GM18511 (cell line): ENCODE measurements at regions not wholly inside any gene's neighbourhood (a gene's known extent, or its start where the extent isn't known, plus 50 kb on each side); places are given as distances from the start of the nearest gene placed in this dataset.

Experiments
- ATAC-seq: cut with Tn5 transposase; IDR thresholded peaks from one replicate; pipeline ENCODE4 v1.9.1; 2021; ENCODE audit warnings: mild to moderate bottlenecking, moderate library complexity; ENCODE audit not compliant: unreplicated experiment

DNA sequence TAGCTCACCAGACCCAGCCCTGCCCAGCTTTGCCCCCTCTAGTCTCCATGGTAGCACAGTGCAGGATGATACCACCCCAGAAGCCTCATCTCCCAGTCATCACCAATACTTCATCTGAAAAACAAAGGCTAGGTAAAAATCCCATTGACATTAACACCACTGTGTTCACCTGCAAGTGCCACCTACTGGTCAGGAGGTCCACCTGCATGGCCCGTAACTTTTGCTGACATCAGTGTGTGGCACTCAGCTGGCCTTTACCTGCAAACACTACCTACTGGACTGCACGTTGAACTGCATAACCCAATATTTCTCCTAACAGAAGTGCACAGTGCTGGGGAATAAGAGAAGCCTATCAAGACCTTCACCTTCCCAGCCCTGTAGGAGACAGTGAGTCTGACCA is 234.7 kb upstream of the ADGRB3 start:
- no peak for ATAC-seq

DNA sequence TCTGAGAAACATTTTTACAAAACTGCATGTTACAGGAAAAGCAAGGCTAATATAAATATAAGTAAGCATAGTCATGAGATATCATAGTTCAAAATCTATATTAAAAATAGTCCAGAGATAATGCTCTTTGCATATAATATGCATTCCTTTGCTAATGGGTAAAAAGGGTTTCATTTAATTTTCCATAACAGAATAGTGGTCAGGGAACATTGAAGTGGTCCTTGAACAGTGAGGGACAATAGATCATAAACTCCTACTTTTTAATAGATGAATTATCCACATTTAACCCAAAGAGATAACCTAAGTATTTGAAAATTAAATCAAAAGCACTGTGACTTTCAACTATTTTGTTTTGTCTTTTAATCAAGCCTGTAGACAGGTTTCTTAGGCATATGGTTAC is 243.1 kb upstream of the ADGRB3 start:
- no peak for ATAC-seq

DNA sequence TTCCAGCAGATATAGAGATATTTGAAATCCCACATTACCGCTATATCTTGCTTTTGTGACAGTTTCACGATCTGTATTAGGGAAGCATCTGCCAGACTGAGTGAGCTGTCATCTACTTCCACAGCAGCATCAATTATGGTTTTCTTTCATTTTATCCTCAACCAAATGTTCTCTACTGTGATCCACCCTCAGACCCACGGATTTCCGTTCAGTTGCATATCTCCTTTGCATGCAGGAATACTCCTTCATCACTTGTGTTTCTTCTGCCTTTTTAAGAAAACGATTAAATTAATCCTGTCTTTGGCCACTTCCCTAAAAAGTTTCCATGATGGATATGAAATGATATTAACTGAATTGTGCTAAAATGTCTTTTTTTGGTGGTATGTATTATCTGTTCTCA is 262.1 kb upstream of the ADGRB3 start:
- ATAC-seq: no peak

DNA sequence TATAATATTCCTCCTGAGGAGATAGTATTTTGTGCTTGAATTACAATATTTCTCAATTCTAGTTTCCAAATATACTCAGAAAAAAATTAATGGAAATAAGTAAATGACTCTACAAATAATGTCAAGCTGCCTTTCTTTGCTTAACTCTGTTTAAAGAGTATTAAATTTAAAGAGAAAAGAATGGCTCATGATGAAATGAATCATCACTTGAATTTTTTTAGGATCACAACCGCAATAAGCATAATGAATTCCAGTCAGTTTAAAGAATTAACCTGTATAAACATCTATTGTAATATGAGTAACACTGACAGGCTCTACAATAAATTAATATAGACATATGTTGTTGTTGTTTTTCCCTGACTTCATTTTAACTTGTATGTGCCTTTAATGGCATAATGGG is 266.2 kb upstream of the ADGRB3 start:
- no peak for ATAC-seq

DNA sequence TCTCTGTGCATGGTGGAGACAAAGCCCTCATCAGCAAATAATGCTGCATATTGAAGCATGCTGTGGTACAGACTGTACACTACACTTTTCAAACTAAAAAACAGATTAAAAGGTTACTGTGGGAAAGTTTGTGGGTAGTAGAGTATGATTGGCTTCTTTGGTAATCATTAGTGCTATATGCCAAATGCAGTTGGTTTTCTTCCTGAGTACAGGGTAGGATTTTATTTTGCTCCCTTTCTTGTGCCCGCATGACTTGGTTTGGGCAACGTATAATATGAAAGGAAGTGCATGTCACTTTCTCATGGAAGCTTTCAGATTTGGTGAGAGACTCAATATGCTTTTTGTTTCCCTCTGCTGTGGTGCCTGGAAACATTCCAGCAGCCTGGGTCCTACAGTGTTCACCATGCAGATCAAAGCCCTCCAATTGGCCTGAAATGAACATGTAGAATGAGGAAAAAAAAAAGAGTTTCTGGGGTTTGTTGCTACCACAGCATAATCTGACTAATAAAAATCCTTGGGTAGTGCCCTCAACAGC is 270.7 kb upstream of the ADGRB3 start:
- ATAC-seq: no peak

DNA sequence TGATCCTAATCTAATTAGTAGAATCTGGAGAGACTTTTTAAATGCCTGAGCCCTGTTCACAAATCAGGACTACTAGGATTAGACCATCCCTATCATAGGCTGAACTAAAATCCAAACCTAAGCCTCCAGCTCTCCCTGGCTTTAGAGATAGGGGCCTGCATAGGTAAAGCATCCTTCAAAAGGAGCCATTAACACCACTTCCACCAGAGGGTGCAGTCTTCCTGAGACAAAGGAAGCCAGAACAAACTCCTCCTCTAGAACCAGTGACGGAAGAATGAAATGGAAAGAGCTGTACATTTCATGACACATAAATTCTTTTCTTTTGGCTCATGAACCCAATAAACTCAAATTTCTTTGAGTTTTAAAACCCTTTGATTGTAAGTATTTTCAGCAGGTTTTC is 291.2 kb upstream of the ADGRB3 start:
- ATAC-seq: peak; percentile 67

DNA sequence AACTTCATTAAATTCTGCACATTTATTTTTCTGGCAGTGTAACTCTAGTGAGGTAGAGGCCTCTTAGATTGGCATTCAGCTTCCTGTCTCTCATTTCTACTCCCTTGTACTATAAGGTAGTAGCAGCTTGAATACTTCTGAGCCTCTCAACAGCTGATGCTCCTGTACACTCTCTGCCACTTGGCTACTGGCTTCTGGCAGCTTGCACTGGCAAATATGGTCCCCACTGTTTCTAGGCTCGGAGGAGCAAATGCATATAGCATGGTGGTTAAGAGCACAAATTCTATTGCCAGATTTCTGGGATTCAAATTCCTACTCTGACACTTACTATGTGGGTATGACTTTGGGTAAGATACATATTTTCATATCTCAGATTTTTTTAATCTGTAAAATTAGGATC is 292.8 kb upstream of the ADGRB3 start:
- no peak for ATAC-seq

DNA sequence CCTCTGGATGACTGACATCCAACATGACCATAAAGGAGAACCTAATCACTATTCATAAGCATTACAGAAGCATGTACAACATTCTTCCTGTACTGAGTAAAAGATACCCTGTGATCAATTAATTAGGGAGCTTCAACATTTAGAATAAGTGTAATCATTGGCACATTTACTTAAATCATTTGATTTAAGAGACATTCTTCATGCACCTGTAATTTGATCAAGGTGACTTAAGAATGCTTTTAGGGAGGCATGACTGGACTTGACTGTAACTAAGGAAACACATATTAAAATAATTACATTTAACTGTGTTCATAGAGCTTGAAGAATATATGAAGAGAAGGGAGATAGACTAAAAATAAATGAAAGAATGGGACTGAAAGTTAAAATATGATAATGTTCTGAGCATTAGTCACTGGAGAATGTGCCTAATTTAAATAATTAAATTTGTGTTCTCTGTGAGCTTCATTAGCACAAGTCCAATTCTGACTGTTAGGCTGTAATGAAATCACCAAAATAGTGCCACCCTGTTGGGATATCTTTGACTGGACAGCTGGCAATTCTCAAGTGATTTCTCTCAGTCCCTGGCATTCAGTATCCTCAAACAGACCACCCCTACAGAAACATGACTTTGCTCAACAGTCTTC is 295.5 kb upstream of the ADGRB3 start:
- no peak for ATAC-seq

DNA sequence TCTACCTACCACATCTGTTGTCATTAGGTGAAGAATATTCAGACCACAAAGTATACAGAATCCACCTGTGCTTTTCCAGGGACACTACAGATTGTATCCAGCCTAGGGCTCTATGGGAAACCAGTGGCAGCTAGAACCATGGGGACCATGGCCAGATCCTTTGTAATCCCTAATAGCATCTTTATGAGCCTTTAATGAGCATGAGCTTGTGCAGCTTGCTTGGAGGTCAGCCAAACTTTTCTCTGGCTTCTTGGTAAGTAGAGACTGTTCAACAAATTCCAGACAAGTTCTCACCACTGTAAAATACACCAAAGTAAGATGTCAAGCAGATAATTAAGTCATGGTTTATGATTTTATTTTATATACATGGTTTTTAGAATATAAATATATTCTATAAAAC is 301.6 kb upstream of the ADGRB3 start:
- no peak for ATAC-seq

DNA sequence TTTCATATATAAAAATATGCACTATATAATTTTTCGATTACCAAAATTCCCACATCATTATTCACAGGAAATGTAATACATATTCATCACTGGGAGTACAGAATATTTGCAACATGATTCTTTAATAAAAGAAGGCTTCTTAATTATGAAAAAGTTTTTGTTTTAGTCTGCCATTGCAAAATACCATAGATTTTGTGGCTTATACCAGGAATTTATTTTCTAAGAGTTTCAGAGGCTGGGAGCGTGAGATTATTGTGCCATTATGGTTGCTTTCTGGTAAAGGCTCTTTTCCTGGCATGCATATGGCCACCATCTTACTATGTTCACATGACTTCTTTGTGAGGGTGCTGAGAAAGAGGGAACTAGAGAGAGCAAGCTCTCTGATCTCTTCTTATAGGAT is 306.9 kb upstream of the ADGRB3 start:
- ATAC-seq: no peak

DNA sequence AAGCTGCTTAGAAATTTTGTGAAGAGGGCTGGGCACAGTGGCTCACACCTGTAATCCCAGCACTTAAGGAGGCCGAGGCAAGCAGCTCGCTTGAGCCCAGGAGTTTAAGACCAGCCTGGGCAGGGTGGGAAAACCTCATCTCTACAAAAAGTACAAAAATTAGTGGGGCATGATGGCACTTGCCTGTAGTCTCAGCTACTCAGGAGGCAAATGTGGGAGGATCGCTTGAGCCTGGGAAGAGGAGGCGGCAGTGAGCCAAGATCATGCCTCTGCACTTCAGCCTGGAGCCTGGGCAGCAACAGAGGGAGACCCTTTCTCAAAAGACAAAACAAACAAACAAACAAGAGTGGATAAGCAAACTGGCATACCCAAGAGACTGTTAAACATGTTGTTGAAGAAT is 308.3 kb upstream of the ADGRB3 start:
- no peak for ATAC-seq

DNA sequence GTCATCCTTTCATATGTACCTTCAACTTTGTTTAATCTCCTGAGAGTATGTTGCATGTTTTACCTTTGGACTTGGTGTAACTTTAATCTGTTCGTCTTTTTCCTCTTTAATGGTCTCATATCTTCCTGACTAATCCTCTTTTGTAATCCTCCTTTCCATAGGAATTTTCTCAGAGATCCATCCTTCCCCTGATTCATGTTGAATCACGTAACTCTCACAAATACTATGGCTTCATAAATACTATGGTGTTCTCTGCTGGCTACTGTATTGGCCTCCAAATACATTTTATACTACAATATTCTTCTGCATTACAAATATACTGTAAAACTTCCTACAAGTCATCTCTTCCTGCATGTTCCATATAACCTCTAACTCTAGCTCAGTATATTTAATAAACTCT is 317.7 kb upstream of the ADGRB3 start:
- ATAC-seq: no peak

DNA sequence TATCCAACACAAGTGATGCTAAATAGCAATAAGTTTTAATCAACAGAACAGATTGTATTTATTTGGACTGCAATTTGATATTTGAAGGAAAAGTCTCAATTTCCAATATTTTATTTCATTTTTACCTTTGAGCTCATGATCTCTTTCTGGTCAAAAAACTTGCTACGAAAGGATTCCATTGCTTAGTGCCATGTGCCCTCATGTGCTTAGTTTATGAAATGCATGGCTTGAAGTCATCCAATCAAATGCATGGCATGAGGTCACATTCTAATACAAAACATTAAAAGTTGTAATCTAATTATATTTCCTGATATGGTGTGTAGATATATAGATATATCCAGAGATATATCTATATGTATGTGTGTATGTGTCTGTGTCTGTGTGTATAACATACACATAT is 321.2 kb upstream of the ADGRB3 start:
- ATAC-seq: peak; percentile 69

DNA sequence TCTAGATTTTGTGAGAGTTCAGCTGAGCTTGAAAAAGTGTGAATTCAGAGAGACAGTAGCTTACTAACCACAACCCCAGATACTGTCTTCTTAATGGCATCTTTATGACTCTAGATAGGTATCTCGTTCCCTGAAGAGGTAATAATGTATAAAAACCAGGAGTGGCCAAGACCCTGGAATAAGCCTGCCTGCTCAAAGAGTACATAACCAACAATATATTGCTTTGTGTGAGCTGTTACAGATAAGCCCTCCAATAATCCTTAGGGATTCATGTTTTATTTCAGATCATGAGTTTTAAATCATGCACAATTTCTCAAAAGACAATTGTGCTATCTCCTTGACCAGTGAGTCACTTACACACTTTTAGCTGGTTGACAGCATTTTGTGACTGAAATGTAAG is 327.8 kb upstream of the ADGRB3 start:
- no peak for ATAC-seq

DNA sequence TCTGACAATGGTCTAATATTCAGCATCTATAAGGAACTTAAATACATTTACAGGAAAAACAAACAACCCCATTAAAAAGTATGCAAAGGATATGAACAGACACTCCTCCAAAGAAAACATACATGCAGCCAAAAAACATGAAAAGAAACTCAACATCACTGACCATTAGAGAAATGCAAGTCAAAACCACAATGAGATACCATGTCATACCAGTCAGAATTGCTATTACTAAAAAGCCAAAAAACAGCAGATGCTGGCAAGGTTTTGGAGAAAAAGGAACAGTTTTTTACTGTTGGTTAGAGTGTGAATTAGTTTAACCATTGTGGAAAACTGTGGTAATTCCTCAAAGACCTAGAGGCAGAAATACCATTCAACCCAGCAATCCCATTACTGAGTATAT is 339.0 kb upstream of the ADGRB3 start:
- no peak for ATAC-seq

DNA sequence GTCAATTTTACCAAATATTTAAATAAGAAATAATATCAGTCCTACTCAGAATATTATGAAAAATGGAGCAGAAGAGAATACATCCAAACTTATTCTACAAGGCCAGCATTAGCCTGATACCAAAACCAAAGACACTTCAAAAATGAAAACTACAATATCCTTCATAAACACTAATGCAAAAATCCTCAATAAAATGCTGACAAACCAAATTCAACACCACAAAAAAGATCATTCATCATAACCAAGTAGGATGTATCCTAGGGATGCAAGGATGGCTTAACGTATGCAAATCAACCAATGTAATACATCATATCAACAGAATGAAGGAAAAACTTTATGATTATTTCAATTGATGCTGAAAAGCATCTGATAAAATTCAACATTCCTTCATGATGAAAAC is 352.4 kb upstream of the ADGRB3 start:
- no peak for ATAC-seq

DNA sequence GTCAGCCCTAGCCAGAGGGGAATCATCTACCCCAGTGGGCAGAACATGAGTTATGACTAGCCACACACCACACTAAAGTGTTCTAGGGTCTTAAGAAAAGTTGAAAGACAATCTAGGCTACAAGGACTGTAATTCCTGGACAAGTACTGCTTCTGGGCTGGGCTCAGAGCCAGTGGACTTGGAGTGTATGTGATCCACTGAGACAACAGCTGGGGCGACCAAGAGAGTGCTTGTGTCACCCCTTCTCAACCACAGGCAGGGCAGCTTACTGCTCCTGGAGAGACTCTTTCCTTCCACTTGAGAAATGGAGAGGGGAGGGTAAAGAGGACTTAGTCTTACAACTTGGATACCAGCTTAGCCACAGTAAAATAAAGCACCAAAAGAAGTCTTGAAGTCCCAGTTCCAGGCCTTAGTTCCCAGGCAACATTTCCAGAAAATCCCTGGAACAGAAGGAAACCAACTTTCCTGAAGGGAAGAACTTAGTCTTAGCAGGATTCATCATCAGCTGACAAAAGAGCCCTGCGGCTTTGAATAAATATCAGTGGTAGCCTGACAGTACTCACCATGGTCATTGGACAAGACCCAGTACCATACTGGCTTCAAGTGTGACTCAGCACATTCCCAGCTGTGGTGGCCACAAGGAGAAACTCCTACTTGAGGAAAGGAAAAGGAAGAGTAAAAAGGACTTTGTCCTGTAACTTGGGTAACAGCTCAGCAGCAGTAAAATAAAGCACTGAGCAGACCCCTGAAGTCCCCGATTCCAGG is 355.1 kb upstream of the ADGRB3 start:
- ATAC-seq: no peak

DNA sequence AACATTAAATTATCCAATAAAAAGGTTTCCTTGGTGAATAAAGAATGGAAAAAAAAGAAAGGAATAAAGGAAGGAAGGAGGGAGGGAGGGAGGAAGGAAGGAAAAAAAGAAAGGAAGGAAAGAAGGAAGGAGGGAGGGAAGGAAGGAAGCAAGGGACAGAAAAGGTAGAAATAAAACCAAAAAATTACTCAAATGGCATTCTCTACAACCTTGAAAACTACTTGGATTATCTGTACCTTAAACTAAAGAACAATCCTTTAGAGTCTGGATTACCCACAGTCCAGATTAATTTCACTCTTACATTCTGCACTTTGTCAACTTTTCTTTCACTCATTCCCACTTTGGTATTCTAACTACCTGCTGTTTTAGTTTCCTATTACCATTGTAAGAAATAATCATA is 361.8 kb upstream of the ADGRB3 start:
- ATAC-seq: no peak

DNA sequence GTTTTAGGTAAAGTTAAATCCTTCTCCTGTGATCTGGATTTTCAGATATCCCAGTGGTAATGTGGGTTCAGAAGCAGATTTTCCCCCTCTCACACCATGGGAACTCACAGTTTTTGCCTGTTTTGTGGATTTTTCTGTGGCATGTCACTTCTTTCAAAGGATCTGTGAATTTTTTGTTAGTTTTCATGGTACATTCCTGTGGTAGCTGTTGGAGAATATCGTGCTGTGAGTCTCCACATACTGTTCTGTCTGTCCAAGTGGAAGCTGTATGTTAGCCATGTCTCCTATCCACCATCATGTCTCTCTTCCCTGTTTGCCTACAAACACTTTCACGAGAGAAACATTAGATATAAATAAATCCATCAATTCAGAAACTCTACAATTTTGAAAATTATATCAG is 378.7 kb upstream of the ADGRB3 start:
- ATAC-seq: no peak

DNA sequence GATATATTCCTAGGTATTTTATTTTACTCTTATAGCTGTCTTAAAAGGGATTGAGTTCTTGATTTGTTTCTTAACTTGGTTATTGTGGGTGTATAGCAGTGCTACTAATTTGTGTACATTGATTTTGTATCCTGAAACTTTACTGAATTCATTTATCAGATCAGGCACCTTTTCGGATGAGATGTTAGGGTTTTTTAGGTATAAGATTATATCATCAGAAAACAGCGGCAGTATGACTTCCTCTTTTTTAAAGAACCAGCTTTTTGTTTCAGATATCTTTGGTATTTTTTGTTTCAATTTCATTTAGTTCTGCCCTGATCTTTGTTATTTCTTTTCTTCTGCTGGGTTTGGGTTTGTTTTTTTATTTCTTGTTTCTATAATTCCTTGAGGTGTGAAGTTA is 382.4 kb upstream of the ADGRB3 start:
- peak; percentile 91 for ATAC-seq

DNA sequence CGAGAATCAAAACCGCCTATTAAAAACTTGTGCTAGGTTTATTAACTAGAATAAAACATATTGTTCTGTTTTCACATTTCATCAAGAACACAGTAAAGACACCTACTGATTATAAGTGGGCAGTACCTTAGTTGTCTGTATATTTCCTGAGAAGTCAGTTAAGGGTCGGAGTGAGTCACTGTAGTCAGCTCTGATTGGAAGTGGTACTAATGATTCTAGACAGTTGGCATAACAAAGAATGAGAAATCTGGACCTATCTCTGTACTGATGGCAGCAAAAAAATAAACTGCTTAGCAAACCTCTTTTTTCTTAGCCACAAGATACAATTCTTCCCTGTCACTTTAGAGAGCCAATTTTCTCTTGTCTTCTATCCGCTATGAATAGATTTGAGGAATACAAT is 387.3 kb upstream of the ADGRB3 start:
- ATAC-seq: no peak

DNA sequence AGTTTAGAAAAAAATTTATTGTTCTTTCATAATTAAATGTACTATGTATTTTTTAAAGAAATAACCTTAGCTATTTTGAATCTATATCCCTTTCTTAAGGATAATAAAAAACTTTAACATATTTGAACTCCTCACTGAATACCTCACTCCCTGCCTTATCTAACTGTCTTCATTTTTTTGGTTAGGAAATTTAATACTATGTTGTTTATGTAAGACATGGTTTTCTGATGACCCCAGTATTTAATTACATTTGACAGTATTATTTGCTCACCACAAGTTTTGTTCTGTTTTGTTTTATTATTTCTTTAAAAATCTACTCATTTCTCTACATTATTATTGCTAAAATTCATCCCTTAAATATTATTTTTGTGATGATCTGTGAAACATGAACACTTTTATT is 394.4 kb upstream of the ADGRB3 start:
- ATAC-seq: no peak

DNA sequence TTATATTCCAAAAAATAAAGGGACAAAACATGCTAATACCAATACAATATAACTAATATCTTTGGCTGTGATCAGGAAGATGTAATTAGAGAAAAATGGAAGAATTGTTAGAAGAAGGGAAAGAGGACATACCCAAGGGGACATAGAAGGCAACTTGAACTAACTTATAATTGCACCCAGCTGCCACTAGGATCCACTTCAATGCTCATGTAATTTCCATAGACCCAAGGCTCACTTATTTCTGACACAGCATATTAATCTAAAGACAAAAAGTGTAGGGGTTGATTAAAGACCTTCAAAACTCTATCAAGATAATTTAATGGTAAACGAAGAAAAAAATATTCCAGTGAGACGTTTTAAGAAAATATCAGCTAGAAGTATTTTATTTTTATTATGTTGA is 396.0 kb upstream of the ADGRB3 start:
- no peak for ATAC-seq
